WTC11 (cell line): ENCODE measurements at regions not wholly inside any gene's neighbourhood (a gene's known extent, or its start where the extent isn't known, plus 50 kb on each side); places are given as distances from the start of the nearest gene placed in this dataset.

Experiments
- ATAC-seq: fragments of 200-7000 bp; cut with Tn5 transposase; 2 replicates; pipeline ENCODE4 v1.10.0; 2021; ENCODE audit warnings: mild to moderate bottlenecking, moderate library complexity
- CTCF ChIA-PET: fragments of 300-600 bp; sonication (Branson Sonifier 250); formaldehyde crosslinking; loops from one replicate; lab custom pipeline; 2021; ENCODE audit warnings: antibody characterized with exemption; lab: Charles Lee
- POLR2A ChIA-PET: fragments of 350-600 bp; sonication (Branson Sonifier 250); formaldehyde crosslinking; loops from one replicate; lab custom pipeline; 2021; ENCODE audit warnings: antibody characterized with exemption; lab: Charles Lee
- DNase-seq: peaks from one replicate; pipeline ENCODE4 v3.0.0; 2021; ENCODE audit warnings: low spot score
- H3K27ac Mint-ChIP-seq: 2 replicates; pipeline ENCODE4 v1.8.0; 2021; ENCODE audit warnings: mixed read lengths
- H3K27me3 Mint-ChIP-seq: 2 replicates; pipeline ENCODE4 v1.8.0; 2021; ENCODE audit warnings: low read depth, mild to moderate bottlenecking, moderate library complexity, mixed read lengths
- H3K36me3 Mint-ChIP-seq: 2 replicates; pipeline ENCODE4 v1.8.0; 2021; ENCODE audit warnings: mixed read lengths
- H3K4me1 Mint-ChIP-seq: 2 replicates; pipeline ENCODE4 v1.8.0; 2022; ENCODE audit warnings: mixed read lengths
- H3K4me3 Mint-ChIP-seq: 2 replicates; pipeline ENCODE4 v1.8.0; 2021; ENCODE audit warnings: mild to moderate bottlenecking, moderate library complexity, mixed read lengths
- H3K9me3 Mint-ChIP-seq: 2 replicates; pipeline ENCODE4 v1.8.0; 2021; ENCODE audit warnings: mixed read lengths
- CBFB ChIP-seq: sonication (generic); formaldehyde crosslinking; IDR thresholded peaks from 2 replicates; pipeline ENCODE4 v1.8.1; 2022; ENCODE audit warnings: mild to moderate bottlenecking, low read depth, missing genetic modification reagents
- CREB1 ChIP-seq: sonication (generic); formaldehyde crosslinking; IDR thresholded peaks from 2 replicates; pipeline ENCODE4 v1.8.0; 2023; ENCODE audit warnings: mild to moderate bottlenecking, missing genetic modification reagents
- ELF4 ChIP-seq: sonication (generic); formaldehyde crosslinking; IDR thresholded peaks from 2 replicates; pipeline ENCODE4 v1.8.1; 2022; ENCODE audit warnings: low read depth, mild to moderate bottlenecking, moderate library complexity, missing genetic modification reagents
- MXD4 ChIP-seq: fragments of 250-450 bp; sonication (Bioruptor Pico); IDR thresholded peaks from 2 replicates; pipeline ENCODE4 v1.8.0; 2021; ENCODE audit warnings: mild to moderate bottlenecking, moderate library complexity, borderline replicate concordance
- NR3C1 ChIP-seq: sonication (generic); formaldehyde crosslinking; conservative IDR thresholded peaks from 2 replicates; pipeline ENCODE4 v1.8.1; 2023; ENCODE audit warnings: low read depth, mild to moderate bottlenecking, missing genetic modification reagents
- ZNF671 ChIP-seq: fragments of 250-450 bp; sonication (Bioruptor Pico); IDR thresholded peaks from 2 replicates; pipeline ENCODE4 v1.8.0; 2021; ENCODE audit warnings: mild to moderate bottlenecking
- TF ChIP-seq, protein P1 (sequence below): sonication (generic); formaldehyde crosslinking; IDR thresholded peaks from 2 replicates; pipeline ENCODE4 v1.8.1; 2023; ENCODE audit warnings: mild to moderate bottlenecking, missing genetic modification reagents
- TF ChIP-seq, protein P2 (sequence below): fragments of 200-600 bp; IDR thresholded peaks from 2 replicates; pipeline ENCODE4 v1.8.0; 2022; ENCODE audit warnings: antibody characterized with exemption
- TF ChIP-seq, protein P3 (sequence below): sonication (generic); formaldehyde crosslinking; IDR thresholded peaks from 2 replicates; pipeline ENCODE4 v1.8.1; 2022; ENCODE audit warnings: mild to moderate bottlenecking, missing genetic modification reagents, moderate library complexity, borderline replicate concordance
- TF ChIP-seq, protein P4 (sequence below): sonication (generic); formaldehyde crosslinking; IDR thresholded peaks from 2 replicates; pipeline ENCODE4 v1.8.1; 2022; ENCODE audit warnings: low read depth, missing genetic modification reagents, borderline replicate concordance
- TF ChIP-seq, protein P5 (sequence below): sonication (generic); formaldehyde crosslinking; IDR thresholded peaks from 2 replicates; pipeline ENCODE4 v1.8.0; 2022; ENCODE audit warnings: mild to moderate bottlenecking, missing genetic modification reagents
- TF ChIP-seq, protein P6 (sequence below): fragments of 250-450 bp; sonication (Bioruptor Pico); IDR thresholded peaks from 2 replicates; pipeline ENCODE4 v1.8.0; 2021; ENCODE audit warnings: mild to moderate bottlenecking
- TF ChIP-seq, protein P7 (sequence below): sonication (generic); formaldehyde crosslinking; IDR thresholded peaks from 2 replicates; pipeline ENCODE4 v1.8.1; 2023; ENCODE audit warnings: mild to moderate bottlenecking, moderate library complexity, missing genetic modification reagents

DNA sequence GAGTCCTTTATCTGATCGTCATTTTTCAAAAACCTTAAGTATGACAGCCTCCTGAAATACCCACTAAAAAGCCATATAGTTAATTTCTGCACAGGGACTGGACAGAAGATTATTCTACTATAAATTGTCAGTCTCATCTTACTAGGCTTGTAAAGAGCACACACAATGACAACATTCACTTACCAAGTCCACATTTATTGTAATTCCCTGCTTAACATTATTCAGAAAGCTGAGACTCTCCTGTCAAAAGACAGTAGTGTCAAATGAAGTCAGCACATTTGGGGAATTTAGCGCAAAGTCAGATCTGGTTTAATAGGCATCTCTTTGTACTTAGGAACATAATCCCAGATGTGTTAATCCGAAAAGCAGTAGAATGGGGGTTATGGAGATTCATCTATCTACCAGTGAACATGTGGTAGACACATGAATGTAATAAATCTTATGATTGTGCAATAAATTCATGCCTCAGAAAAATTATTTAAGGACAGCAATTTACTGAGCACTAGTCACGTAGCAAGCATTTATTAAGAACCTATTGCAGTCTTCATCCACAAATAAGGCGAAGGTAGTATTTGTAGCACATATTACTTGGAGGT lies 224.6 kb upstream of the GPC6 start (continued):
- TF ChIP-seq, protein P1, sequence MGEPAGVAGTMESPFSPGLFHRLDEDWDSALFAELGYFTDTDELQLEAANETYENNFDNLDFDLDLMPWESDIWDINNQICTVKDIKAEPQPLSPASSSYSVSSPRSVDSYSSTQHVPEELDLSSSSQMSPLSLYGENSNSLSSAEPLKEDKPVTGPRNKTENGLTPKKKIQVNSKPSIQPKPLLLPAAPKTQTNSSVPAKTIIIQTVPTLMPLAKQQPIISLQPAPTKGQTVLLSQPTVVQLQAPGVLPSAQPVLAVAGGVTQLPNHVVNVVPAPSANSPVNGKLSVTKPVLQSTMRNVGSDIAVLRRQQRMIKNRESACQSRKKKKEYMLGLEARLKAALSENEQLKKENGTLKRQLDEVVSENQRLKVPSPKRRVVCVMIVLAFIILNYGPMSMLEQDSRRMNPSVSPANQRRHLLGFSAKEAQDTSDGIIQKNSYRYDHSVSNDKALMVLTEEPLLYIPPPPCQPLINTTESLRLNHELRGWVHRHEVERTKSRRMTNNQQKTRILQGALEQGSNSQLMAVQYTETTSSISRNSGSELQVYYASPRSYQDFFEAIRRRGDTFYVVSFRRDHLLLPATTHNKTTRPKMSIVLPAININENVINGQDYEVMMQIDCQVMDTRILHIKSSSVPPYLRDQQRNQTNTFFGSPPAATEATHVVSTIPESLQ, result no peak
- no peak for TF ChIP-seq ZNF671
- no peak for TF ChIP-seq MXD4 (CRISPR knock-in tag)

DNA sequence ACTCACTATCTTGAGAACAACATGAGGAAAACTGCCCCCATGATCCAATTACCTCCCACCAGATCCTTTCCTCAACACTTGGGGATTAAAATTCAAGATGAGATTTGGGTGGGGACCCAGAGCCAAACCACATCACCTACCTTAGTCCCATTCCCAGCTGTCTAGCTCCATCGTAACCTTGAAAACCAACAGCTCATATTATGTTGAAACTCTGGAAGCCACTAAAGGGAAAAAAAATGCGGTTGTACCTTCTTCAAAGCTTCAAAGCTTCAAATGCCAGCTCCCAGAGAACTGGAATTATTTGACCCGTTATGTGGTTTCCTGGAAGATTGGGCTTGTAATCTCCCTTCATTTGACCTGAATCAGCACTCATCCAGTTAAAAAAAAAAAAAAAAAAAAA lies 223.1 kb upstream of the GPC6 start:
- CTCF ChIA-PET, result no interaction called here
- no peak for ATAC-seq
- H3K27ac Mint-ChIP-seq, result no peak overlapping the region

DNA sequence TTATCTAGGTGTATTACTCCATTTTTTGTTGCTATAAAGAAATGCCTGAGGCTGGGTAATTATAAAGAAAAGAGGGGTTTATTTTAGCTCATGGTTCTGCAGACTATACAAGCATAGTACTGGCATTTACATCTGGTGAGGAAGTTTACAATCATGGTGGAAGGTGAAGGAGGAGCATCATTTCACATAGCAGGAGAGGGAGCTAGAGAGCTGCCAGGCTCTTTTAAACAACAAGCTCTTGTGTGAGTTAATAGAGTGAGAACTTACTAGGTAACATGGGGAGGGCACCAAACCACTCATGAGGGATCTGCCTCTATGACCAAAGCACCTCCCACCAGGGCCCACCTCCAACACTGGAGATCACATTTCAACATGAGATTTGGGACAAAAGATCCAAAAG lies 221.7 kb upstream of the GPC6 start:
- ATAC-seq (peak; percentile 95), DNase-seq (peak; percentile 13)
- TF ChIP-seq CBFB (CRISPR knock-in tag) (no peak), ZNF671 (no peak), NR3C1 (CRISPR knock-in tag) (no peak), CREB1 (CRISPR knock-in tag) (no peak)
- TF ChIP-seq, protein P2, sequence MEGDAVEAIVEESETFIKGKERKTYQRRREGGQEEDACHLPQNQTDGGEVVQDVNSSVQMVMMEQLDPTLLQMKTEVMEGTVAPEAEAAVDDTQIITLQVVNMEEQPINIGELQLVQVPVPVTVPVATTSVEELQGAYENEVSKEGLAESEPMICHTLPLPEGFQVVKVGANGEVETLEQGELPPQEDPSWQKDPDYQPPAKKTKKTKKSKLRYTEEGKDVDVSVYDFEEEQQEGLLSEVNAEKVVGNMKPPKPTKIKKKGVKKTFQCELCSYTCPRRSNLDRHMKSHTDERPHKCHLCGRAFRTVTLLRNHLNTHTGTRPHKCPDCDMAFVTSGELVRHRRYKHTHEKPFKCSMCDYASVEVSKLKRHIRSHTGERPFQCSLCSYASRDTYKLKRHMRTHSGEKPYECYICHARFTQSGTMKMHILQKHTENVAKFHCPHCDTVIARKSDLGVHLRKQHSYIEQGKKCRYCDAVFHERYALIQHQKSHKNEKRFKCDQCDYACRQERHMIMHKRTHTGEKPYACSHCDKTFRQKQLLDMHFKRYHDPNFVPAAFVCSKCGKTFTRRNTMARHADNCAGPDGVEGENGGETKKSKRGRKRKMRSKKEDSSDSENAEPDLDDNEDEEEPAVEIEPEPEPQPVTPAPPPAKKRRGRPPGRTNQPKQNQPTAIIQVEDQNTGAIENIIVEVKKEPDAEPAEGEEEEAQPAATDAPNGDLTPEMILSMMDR, result peak; percentile 45
- TF ChIP-seq, protein P3, sequence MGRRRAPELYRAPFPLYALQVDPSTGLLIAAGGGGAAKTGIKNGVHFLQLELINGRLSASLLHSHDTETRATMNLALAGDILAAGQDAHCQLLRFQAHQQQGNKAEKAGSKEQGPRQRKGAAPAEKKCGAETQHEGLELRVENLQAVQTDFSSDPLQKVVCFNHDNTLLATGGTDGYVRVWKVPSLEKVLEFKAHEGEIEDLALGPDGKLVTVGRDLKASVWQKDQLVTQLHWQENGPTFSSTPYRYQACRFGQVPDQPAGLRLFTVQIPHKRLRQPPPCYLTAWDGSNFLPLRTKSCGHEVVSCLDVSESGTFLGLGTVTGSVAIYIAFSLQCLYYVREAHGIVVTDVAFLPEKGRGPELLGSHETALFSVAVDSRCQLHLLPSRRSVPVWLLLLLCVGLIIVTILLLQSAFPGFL (CRISPR knock-in tag), result no peak
- Mint-ChIP-seq H3K9me3 (peaks cover 34% of the 10 kb centered on the region), H3K27ac (no peak overlapping the region), H3K4me3 (no peak overlapping the region), H3K36me3 (peaks cover 6% of the 10 kb centered on the region; the same call in 1 of the 2 replicates), H3K4me1 (no peaks in the 10 kb centered on the region), H3K27me3 (no peaks in the 10 kb centered on the region)
- CTCF ChIA-PET, result interaction anchor here (0.6 to 1.7 kb wide), 9 partner anchors 8 to 913 kb away, joined by 3 to 5 read pairs (median 4); no protein-coding TSS in a partner anchor
- POLR2A ChIA-PET, result no interaction called here

More for the DNA sequence above, 223.1 kb upstream of the GPC6 start:
- no peak for DNase-seq
- Mint-ChIP-seq H3K36me3 (peaks cover 6% of the 10 kb centered on the region; the same call in 1 of the 2 replicates), H3K4me3 (no peak overlapping the region), H3K9me3 (peaks cover 29% of the 10 kb centered on the region), H3K27me3 (no peaks in the 10 kb centered on the region), H3K4me1 (no peaks in the 10 kb centered on the region)
- POLR2A ChIA-PET, result interaction anchor here (0.7 kb wide), 1 partner anchor 262 kb away, joined by 3 read pairs; no protein-coding TSS in a partner anchor
- TF ChIP-seq, protein P4, sequence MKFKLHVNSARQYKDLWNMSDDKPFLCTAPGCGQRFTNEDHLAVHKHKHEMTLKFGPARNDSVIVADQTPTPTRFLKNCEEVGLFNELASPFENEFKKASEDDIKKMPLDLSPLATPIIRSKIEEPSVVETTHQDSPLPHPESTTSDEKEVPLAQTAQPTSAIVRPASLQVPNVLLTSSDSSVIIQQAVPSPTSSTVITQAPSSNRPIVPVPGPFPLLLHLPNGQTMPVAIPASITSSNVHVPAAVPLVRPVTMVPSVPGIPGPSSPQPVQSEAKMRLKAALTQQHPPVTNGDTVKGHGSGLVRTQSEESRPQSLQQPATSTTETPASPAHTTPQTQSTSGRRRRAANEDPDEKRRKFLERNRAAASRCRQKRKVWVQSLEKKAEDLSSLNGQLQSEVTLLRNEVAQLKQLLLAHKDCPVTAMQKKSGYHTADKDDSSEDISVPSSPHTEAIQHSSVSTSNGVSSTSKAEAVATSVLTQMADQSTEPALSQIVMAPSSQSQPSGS (CRISPR knock-in tag), result no peak
- TF ChIP-seq, protein P5, sequence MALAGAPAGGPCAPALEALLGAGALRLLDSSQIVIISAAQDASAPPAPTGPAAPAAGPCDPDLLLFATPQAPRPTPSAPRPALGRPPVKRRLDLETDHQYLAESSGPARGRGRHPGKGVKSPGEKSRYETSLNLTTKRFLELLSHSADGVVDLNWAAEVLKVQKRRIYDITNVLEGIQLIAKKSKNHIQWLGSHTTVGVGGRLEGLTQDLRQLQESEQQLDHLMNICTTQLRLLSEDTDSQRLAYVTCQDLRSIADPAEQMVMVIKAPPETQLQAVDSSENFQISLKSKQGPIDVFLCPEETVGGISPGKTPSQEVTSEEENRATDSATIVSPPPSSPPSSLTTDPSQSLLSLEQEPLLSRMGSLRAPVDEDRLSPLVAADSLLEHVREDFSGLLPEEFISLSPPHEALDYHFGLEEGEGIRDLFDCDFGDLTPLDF (CRISPR knock-in tag), result no peak
- no peak for TF ChIP-seq MXD4 (CRISPR knock-in tag)

DNA sequence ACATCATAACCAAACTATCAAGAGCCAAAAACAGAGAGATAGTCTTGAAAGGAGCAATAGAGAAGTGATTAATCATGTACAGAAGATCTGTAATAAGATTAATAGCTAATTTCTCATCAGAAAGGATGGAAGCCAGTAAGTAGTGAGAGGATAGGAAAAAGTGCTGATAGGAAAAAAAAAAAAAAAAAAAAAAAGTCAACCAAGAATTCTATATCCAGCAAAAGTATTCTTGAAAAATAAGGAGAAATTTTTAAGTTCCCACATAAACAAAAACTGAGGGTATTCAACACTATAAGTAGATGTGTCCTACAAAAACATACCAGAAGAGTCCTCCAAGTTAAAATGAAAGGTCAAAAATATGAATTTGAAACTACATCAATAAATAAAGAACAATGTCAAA lies 218.7 kb upstream of the GPC6 start:
- POLR2A ChIA-PET, result no interaction called here
- ATAC-seq (no peak), DNase-seq (no peak)
- H3K4me3 Mint-ChIP-seq, result no peak overlapping the region
- peaks cover 6% of the 10 kb centered on the region; the same call in 1 of the 2 replicates for H3K36me3 Mint-ChIP-seq
- H3K27me3 Mint-ChIP-seq, result no peaks in the 10 kb centered on the region
- CTCF ChIA-PET, result no interaction called here
- no peak overlapping the region for H3K27ac Mint-ChIP-seq
- peaks cover 34% of the 10 kb centered on the region for H3K9me3 Mint-ChIP-seq
- TF ChIP-seq, protein P6, sequence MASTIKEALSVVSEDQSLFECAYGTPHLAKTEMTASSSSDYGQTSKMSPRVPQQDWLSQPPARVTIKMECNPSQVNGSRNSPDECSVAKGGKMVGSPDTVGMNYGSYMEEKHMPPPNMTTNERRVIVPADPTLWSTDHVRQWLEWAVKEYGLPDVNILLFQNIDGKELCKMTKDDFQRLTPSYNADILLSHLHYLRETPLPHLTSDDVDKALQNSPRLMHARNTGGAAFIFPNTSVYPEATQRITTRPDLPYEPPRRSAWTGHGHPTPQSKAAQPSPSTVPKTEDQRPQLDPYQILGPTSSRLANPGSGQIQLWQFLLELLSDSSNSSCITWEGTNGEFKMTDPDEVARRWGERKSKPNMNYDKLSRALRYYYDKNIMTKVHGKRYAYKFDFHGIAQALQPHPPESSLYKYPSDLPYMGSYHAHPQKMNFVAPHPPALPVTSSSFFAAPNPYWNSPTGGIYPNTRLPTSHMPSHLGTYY (CRISPR knock-in tag), result no peak
- TF ChIP-seq ELF4 (CRISPR knock-in tag), result no peak
- TF ChIP-seq, protein P7, sequence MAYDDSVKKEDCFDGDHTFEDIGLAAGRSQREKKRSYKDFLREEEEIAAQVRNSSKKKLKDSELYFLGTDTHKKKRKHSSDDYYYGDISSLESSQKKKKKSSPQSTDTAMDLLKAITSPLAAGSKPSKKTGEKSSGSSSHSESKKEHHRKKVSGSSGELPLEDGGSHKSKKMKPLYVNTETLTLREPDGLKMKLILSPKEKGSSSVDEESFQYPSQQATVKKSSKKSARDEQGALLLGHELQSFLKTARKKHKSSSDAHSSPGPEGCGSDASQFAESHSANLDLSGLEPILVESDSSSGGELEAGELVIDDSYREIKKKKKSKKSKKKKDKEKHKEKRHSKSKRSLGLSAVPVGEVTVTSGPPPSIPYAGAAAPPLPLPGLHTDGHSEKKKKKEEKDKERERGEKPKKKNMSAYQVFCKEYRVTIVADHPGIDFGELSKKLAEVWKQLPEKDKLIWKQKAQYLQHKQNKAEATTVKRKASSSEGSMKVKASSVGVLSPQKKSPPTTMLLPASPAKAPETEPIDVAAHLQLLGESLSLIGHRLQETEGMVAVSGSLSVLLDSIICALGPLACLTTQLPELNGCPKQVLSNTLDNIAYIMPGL (CRISPR knock-in tag), result no peak
- TF ChIP-seq, all 79 proteins: peak for 0
- H3K4me1 Mint-ChIP-seq, result no peaks in the 10 kb centered on the region
